CD4-positive, alpha-beta memory T cell (primary cell): ENCODE measurements at regions not wholly inside any gene's neighbourhood (a gene's known extent, or its start where the extent isn't known, plus 50 kb on each side); places are given as distances from the start of the nearest gene placed in this dataset.

Source experiments
- CTCF ChIA-PET: fragments of 350-600 bp; sonication (Branson Sonifier 250); formaldehyde crosslinking; loops from one replicate; lab custom pipeline; 2021; ENCODE audit warnings: inconsistent platforms; ENCODE audit not compliant: partially characterized antibody; lab: Charles Lee
- POLR2A ChIA-PET: fragments of 350-600 bp; sonication (Branson Sonifier 250); formaldehyde crosslinking; loops from one replicate; lab custom pipeline; 2021; ENCODE audit not compliant: partially characterized antibody; lab: Charles Lee
- DNase-seq, 5 donors: peaks; one replicate each; pipeline versions ENCODE4 v3.0.0 to v3.0.0-alpha.2; 2020 to 2022; ENCODE audit warnings: mixed read lengths in 1 of 5
- H3K27ac ChIP-seq: one replicate; pipeline ENCODE4 v1.7.0; 2013; ENCODE audit warnings: low read depth, low read length
- H3K27me3 ChIP-seq: 2 replicates; pipeline ENCODE4 v1.7.0; 2013; ENCODE audit warnings: mild to moderate bottlenecking, low read length, moderate library complexity; ENCODE audit not compliant: insufficient read depth
- H3K36me3 ChIP-seq: 2 replicates; pipeline ENCODE4 v1.7.0; 2013; ENCODE audit warnings: mild to moderate bottlenecking, low read length, moderate library complexity; ENCODE audit not compliant: insufficient read depth
- H3K4me1 ChIP-seq: 2 replicates; pipeline ENCODE4 v1.7.0; 2013; ENCODE audit warnings: mild to moderate bottlenecking, low read length, moderate library complexity; ENCODE audit not compliant: insufficient read depth
- H3K4me3 ChIP-seq, 2 donors: one replicate each; pipeline ENCODE4 v1.7.0; 2013; ENCODE audit warnings: low read length in 2 of 2, mild to moderate bottlenecking in 1 of 2
- H3K9me3 ChIP-seq, 2 donors: one replicate each; pipeline ENCODE4 v1.7.0; 2013; ENCODE audit warnings: low read length in 2 of 2, control low read depth in 1 of 2; ENCODE audit not compliant: control insufficient read depth in 1 of 2
- H3K27ac Mint-ChIP-seq, 7 donors: one replicate each; pipeline ENCODE4 v1.8.0; 2020 to 2021; ENCODE audit warnings: mixed read lengths in 7 of 7, mild to moderate bottlenecking in 6 of 7, inconsistent platforms in 3 of 7, moderate library complexity in 3 of 7
- H3K27me3 Mint-ChIP-seq, 2 donors: one replicate each; pipeline ENCODE4 v1.8.0; 2020 to 2021; ENCODE audit warnings: mixed read lengths in 2 of 2
- H3K36me3 Mint-ChIP-seq, 2 donors: one replicate each; pipeline ENCODE4 v1.8.0; 2020 to 2021; ENCODE audit warnings: mixed read lengths in 2 of 2, inconsistent platforms in 1 of 2, mild to moderate bottlenecking in 1 of 2
- H3K4me1 Mint-ChIP-seq, 4 donors: one replicate each; pipeline ENCODE4 v1.8.0; 2020 to 2021; ENCODE audit warnings: mixed read lengths in 4 of 4, mild to moderate bottlenecking in 1 of 4
- H3K4me3 Mint-ChIP-seq, 8 donors: one replicate each; pipeline ENCODE4 v1.8.0; 2020 to 2021; ENCODE audit warnings: mixed read lengths in 8 of 8, mild to moderate bottlenecking in 7 of 8, moderate library complexity in 6 of 8, inconsistent platforms in 3 of 8
- H3K9me3 Mint-ChIP-seq, 8 donors: one replicate each; pipeline ENCODE4 v1.8.0; 2020 to 2021; ENCODE audit warnings: mixed read lengths in 8 of 8, mild to moderate bottlenecking in 5 of 8, inconsistent platforms in 3 of 8, moderate library complexity in 1 of 8
- intact Hi-C: fragments of 100-400 bp; cut with micrococcal nuclease; formaldehyde crosslinking; loops from one replicate; pipeline ENCODE4 v1.15.1; 2023

DNA sequence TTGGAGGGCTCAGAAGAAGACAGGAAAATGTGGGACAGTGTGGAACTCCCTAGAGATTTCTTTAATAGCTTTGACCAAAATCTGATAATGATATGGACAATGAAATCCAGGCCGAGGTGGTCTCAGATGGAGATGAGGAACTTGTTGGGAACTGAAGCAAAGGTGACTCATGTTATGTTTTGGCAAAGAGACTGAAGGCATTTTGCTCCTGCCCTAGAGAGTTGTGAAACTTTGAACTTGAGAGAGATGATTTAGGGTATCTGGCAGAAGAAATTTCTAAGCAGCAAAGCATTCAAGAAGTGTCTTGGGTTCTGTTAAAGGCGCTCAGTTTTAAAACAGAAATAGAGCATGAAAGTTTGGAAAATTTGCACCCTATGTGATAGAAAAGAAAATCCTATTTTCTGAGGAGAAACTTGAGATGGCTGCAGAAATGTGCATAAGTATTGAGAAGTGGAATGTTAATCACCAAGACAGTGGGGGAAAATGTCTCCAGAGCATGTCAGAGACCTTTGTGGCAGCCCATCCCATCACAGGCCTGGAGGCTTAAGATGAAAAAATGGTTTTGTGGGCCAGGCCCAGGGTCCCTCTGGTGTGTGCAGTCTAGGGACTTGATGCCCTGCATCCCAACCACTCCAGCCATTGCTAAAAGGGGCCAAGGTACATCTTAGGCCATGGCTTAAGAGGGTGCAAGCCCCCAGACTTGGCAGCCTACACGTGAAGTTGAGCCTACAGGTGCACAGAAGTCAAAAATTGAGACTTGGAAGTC lies 463.7 kb upstream of the TLE4 start:
- Histone ChIP-seq H3K9me3 (no peaks in the 10 kb centered on the region), H3K4me1 (no peaks in the 10 kb centered on the region), H3K27me3 (no peaks in the 10 kb centered on the region), H3K36me3 (no peaks in the 10 kb centered on the region), H3K27ac (no peak overlapping the region), H3K4me3 (no peak overlapping the region)
- no peak for DNase-seq
- intact Hi-C loops, result no loop called here
- H3K4me1 Mint-ChIP-seq, result no peaks in the 10 kb centered on the region
- peaks cover 0 to 11% (median 5%) of the 10 kb centered on the region in 8 donors for H3K9me3 Mint-ChIP-seq
- H3K4me3 Mint-ChIP-seq, result no peak overlapping the region
- ChIA-PET CTCF (no interaction called here), POLR2A (no interaction called here)
- H3K36me3 Mint-ChIP-seq, result no peaks in the 10 kb centered on the region
- no peaks in the 10 kb centered on the region for H3K27me3 Mint-ChIP-seq
- no peak overlapping the region for H3K27ac Mint-ChIP-seq

DNA sequence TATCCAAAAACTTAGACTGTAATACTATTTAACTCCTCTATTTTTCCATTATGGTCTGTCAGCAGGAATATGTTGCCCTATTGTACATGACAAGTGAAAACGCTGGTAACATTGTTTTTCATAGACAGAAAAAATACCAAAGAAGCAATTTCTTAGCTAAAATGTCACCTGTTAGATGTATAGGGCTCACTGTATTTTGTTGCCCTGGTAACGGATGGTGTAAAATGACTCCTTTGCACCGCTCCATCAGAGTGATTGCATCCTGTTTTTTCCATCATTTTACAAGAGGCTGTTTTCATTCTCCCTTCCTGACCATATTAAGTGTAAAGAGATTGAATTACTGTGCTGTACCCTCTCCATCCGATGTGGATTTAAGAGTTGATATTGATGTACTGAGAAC lies 460.1 kb upstream of the TLE4 start:
- peaks cover 0 to 11% (median 4%) of the 10 kb centered on the region in 8 donors for H3K9me3 Mint-ChIP-seq
- Histone ChIP-seq H3K27me3 (no peaks in the 10 kb centered on the region), H3K4me1 (no peaks in the 10 kb centered on the region), H3K27ac (no peak overlapping the region), H3K9me3 (no peaks in the 10 kb centered on the region), H3K4me3 (no peak overlapping the region), H3K36me3 (no peaks in the 10 kb centered on the region)
- POLR2A ChIA-PET, result no interaction called here
- no peaks in the 10 kb centered on the region for H3K36me3 Mint-ChIP-seq
- H3K27me3 Mint-ChIP-seq, result no peaks in the 10 kb centered on the region
- intact Hi-C loops, result no loop called here
- H3K4me1 Mint-ChIP-seq, result no peaks in the 10 kb centered on the region
- no peak overlapping the region for H3K4me3 Mint-ChIP-seq
- CTCF ChIA-PET, result no interaction called here
- no peak overlapping the region for H3K27ac Mint-ChIP-seq
- DNase-seq, result no peak

DNA sequence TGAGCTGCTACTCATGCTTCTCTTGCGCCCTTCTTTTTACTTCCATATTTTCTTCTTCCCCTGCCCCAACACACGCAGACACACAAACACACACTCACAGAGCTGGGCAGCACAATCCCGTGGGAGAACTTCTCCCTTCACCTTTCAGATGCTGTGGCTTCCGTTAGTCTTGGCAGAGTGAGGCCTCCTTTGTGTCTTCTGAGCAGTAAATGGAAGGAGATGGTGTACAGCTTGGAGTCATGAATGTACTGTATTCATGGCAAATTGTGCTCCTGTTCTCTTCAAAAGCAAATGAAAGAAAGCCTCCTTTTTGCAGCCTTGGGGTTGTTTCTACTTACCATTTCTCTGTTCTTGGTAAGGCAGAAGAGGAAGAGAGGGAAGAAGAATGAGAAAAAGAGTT lies 456.6 kb upstream of the TLE4 start:
- DNase-seq, result no peak
- Histone ChIP-seq H3K4me3 (no peak overlapping the region), H3K27me3 (no peaks in the 10 kb centered on the region), H3K27ac (no peak overlapping the region), H3K9me3 (no peaks in the 10 kb centered on the region), H3K36me3 (no peaks in the 10 kb centered on the region), H3K4me1 (no peaks in the 10 kb centered on the region)
- Mint-ChIP-seq H3K4me1 (no peaks in the 10 kb centered on the region), H3K9me3 (peaks cover 0 to 4% (median 0%) of the 10 kb centered on the region in 8 donors), H3K27me3 (peaks cover 0 to 1% of the 10 kb centered on the region in 2 donors), H3K4me3 (no peak overlapping the region), H3K36me3 (no peaks in the 10 kb centered on the region), H3K27ac (no peak overlapping the region)
- ChIA-PET CTCF (no interaction called here), POLR2A (no interaction called here)
- intact Hi-C loops, result no loop called here

DNA sequence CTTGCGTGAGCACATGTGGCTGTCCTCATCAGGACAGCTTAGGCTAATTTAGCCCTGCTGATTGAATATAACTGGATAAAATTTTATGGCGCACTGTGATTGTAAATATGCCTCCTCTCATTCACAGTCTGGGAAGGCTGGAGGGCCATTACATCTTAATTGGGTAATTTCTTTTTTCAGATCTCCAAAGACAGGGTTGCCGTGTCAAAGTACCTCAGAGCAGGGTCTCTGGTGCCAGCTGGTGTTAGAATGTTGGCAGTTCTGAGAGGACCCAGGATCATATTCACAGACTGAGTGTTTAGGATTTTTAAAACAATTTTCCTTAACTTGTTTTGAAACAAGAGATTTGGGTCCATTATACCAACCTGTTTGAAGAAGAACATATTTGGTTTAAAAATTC lies 455.7 kb upstream of the TLE4 start:
- H3K9me3 ChIP-seq, result no peaks in the 10 kb centered on the region
- H3K4me3 ChIP-seq, result no peak overlapping the region
- no peak for DNase-seq
- H3K4me3 Mint-ChIP-seq, result no peak overlapping the region
- no peaks in the 10 kb centered on the region for H3K4me1 Mint-ChIP-seq
- H3K27ac ChIP-seq, result no peak overlapping the region
- H3K27me3 ChIP-seq, result no peaks in the 10 kb centered on the region
- no peaks in the 10 kb centered on the region for H3K36me3 ChIP-seq
- no peaks in the 10 kb centered on the region for H3K36me3 Mint-ChIP-seq
- POLR2A ChIA-PET, result no interaction called here
- peaks cover 0 to 3% (median 0%) of the 10 kb centered on the region in 8 donors for H3K9me3 Mint-ChIP-seq
- no peaks in the 10 kb centered on the region for H3K4me1 ChIP-seq
- H3K27me3 Mint-ChIP-seq, result peaks cover 0 to 1% of the 10 kb centered on the region in 2 donors
- CTCF ChIA-PET, result no interaction called here
- intact Hi-C loops, result no loop called here
- H3K27ac Mint-ChIP-seq, result no peak overlapping the region

DNA sequence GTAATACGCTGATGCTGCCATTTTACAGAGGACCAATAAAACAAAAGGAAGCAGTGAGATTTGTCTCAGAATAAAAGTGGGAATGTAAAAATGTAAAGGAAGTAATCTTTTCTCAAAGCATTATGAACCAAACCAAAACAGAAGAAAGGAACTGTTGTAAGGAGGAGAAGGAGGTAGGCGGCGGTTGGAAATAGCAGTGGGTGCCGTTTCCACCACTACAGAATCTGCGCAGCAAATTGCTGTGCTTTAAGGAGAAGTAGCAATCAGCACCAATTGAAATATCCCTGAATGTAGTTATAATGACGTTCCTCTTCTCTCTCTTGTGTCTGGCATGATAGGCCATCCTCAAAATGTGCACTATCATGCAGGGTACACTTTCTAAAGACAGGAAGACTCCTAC lies 455.1 kb upstream of the TLE4 start:
- H3K27ac Mint-ChIP-seq, result no peak overlapping the region
- H3K4me1 Mint-ChIP-seq, result no peaks in the 10 kb centered on the region
- Histone ChIP-seq H3K9me3 (no peaks in the 10 kb centered on the region), H3K36me3 (no peaks in the 10 kb centered on the region), H3K27me3 (no peaks in the 10 kb centered on the region), H3K4me3 (no peak overlapping the region), H3K4me1 (no peaks in the 10 kb centered on the region), H3K27ac (no peak overlapping the region)
- H3K4me3 Mint-ChIP-seq, result no peak overlapping the region
- no peak for DNase-seq
- peaks cover 0 to 3% (median 0%) of the 10 kb centered on the region in 8 donors for H3K9me3 Mint-ChIP-seq
- CTCF ChIA-PET, result no interaction called here
- no peaks in the 10 kb centered on the region for H3K36me3 Mint-ChIP-seq
- intact Hi-C loops, result no loop called here
- POLR2A ChIA-PET, result no interaction called here
- H3K27me3 Mint-ChIP-seq, result peaks cover 0 to 1% of the 10 kb centered on the region in 2 donors

DNA sequence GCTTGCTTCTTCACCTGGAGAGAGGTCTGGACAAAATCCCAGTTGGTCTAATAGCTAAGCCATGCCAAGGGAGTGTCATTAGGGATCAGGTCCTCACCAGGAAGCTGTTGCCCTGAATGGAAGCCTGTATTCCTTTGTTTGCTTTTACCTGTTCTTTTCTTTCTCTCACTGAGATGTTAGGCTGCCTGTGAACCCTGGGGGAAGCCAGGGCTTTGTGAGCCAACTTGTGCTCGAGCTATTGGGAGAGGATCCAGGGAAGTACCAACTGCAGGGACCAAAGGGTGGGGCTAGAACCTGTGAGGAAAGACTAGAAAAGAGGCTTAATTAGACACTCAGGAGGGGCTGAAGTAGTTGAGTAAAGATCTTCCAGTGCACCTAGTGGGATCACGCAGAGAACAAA lies 451.2 kb upstream of the TLE4 start:
- no peaks in the 10 kb centered on the region for H3K9me3 ChIP-seq
- no peak overlapping the region for H3K4me3 ChIP-seq
- ChIA-PET POLR2A (no interaction called here), CTCF (no interaction called here)
- no peak overlapping the region for H3K27ac ChIP-seq
- peaks cover 0 to 4% (median 0%) of the 10 kb centered on the region in 8 donors for H3K9me3 Mint-ChIP-seq
- H3K27me3 Mint-ChIP-seq, result peaks cover 0 to 1% of the 10 kb centered on the region in 2 donors
- H3K36me3 ChIP-seq, result no peaks in the 10 kb centered on the region
- no peak overlapping the region for H3K4me3 Mint-ChIP-seq
- no peaks in the 10 kb centered on the region for H3K4me1 Mint-ChIP-seq
- intact Hi-C loops, result no loop called here
- no peaks in the 10 kb centered on the region for H3K36me3 Mint-ChIP-seq
- no peaks in the 10 kb centered on the region for H3K4me1 ChIP-seq
- no peak for DNase-seq
- no peaks in the 10 kb centered on the region for H3K27me3 ChIP-seq
- no peak overlapping the region for H3K27ac Mint-ChIP-seq

DNA sequence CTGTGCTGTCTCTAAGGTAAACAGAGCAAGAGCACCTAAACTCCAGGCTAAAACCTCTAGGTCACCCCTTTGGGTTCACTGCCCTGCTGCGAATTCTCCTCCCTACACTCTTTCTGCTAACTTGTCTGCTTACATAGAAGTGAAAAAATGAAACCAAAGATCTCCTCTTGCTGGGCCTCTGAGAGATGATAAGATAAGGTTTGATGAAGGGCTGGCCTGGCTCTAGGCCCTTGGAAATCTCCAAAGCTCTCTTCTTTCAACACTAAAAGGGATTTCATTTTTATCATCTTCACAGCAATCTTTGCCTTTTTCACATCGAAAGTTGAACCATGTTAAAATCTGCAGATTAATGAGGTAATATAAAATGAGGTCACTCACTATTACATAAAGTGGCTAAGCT lies 450.8 kb upstream of the TLE4 start:
- CTCF ChIA-PET, result no interaction called here

More for the DNA sequence above, 450.8 kb upstream of the TLE4 start:
- intact Hi-C loops, result no loop called here
- H3K36me3 Mint-ChIP-seq, result no peaks in the 10 kb centered on the region
- no peaks in the 10 kb centered on the region for H3K4me1 Mint-ChIP-seq
- Histone ChIP-seq H3K36me3 (no peaks in the 10 kb centered on the region), H3K4me1 (no peaks in the 10 kb centered on the region), H3K27me3 (no peaks in the 10 kb centered on the region), H3K27ac (no peak overlapping the region), H3K4me3 (no peak overlapping the region), H3K9me3 (no peaks in the 10 kb centered on the region)
- no peak overlapping the region for H3K27ac Mint-ChIP-seq
- H3K4me3 Mint-ChIP-seq, result no peak overlapping the region
- no peak for DNase-seq
- H3K9me3 Mint-ChIP-seq, result peaks cover 0 to 4% (median 0%) of the 10 kb centered on the region in 8 donors
- peaks cover 0 to 1% of the 10 kb centered on the region in 2 donors for H3K27me3 Mint-ChIP-seq
- POLR2A ChIA-PET, result no interaction called here
